Osteoblast (primary cell): ENCODE measurements at regions not wholly inside any gene's neighbourhood (a gene's known extent, or its start where the extent isn't known, plus 50 kb on each side); places are given as distances from the start of the nearest gene placed in this dataset.

ENCODE experiments used
- DNase-seq: peaks from one replicate; pipeline ENCODE4 v3.0.0; 2011; ENCODE audit warnings: low spot score, mixed read lengths; ENCODE audit not compliant: insufficient read length; ENCODE audit errors: missing footprints
- H2AFZ ChIP-seq: 2 replicates; pipeline ENCODE4 v1.6.0; 2011; ENCODE audit warnings: mild to moderate bottlenecking, low read length
- H3K27ac ChIP-seq: 2 replicates; pipeline ENCODE4 v1.5.1; 2011; ENCODE audit warnings: mild to moderate bottlenecking, low read depth, low read length, moderate library complexity
- H3K27me3 ChIP-seq: 2 replicates; pipeline ENCODE4 v1.6.0; 2012; ENCODE audit warnings: mild to moderate bottlenecking, control low read depth, inconsistent platforms, low read length, moderate library complexity; ENCODE audit not compliant: insufficient read depth
- H3K36me3 ChIP-seq: 2 replicates; pipeline ENCODE4 v1.5.1; 2011; ENCODE audit warnings: mild to moderate bottlenecking, low read length, control low read depth, moderate library complexity; ENCODE audit not compliant: insufficient read depth
- H3K4me1 ChIP-seq: 2 replicates; pipeline ENCODE4 v1.5.1; 2011; ENCODE audit warnings: mild to moderate bottlenecking, low read length, control low read depth, moderate library complexity; ENCODE audit not compliant: insufficient read depth
- H3K4me2 ChIP-seq: 2 replicates; pipeline ENCODE4 v1.6.0; 2011; ENCODE audit warnings: mild to moderate bottlenecking, low read length; ENCODE audit not compliant: insufficient read depth
- H3K4me3 ChIP-seq: fragments of 200-600 bp; sonication (generic); 3 replicates; pipeline ENCODE4 v1.5.1; 2012; ENCODE audit warnings: mild to moderate bottlenecking, low read length, inconsistent platforms; ENCODE audit not compliant: insufficient read depth
- H3K79me2 ChIP-seq: 2 replicates; pipeline ENCODE4 v1.6.0; 2012; ENCODE audit warnings: mild to moderate bottlenecking, low read length, control low read depth, inconsistent platforms; ENCODE audit not compliant: insufficient read depth
- H3K9me3 ChIP-seq: 2 replicates; pipeline ENCODE4 v1.5.1; 2011; ENCODE audit warnings: low read depth, low read length, control low read depth
- H4K20me1 ChIP-seq: 2 replicates; pipeline ENCODE4 v1.6.0; 2012; ENCODE audit warnings: mild to moderate bottlenecking, low read length, control low read depth; ENCODE audit not compliant: insufficient read depth
- TF ChIP-seq, protein P1 (sequence below): IDR thresholded peaks from 2 replicates; pipeline ENCODE4 v1.5.1; 2011; ENCODE audit warnings: mild to moderate bottlenecking, low read depth, low read length, moderate library complexity; ENCODE audit errors: extremely low read depth

DNA sequence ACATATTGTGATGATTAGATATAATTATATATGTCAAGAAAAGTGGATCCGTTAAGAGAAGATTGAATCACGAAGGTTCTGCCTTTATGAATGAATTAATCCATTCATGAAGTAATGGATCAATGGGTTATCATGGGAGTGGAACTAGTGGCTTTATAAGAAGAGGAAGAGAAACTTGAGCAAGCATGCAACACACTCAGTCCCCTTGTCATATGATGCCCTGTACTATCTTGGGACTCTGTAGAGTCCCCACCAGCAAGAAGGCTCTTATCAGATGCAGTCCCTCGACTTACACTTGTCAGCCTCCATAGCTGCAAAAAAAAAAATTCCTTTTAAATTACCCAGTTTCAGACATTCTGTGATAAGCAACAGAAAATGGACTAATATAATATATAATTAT, 301.9 kb downstream of the RAP2B start:
- Histone ChIP-seq H3K27me3 (no peaks in the 10 kb centered on the region), H3K79me2 (no peaks in the 10 kb centered on the region), H2AFZ (no peak overlapping the region), H3K9me3 (no peaks in the 10 kb centered on the region), H4K20me1 (no peaks in the 10 kb centered on the region), H3K4me3 (no peak overlapping the region), H3K36me3 (no peaks in the 10 kb centered on the region), H3K4me2 (no peak overlapping the region), H3K27ac (no peak overlapping the region), H3K4me1 (no peaks in the 10 kb centered on the region)
- DNase-seq: no peak
- TF ChIP-seq, protein P1, sequence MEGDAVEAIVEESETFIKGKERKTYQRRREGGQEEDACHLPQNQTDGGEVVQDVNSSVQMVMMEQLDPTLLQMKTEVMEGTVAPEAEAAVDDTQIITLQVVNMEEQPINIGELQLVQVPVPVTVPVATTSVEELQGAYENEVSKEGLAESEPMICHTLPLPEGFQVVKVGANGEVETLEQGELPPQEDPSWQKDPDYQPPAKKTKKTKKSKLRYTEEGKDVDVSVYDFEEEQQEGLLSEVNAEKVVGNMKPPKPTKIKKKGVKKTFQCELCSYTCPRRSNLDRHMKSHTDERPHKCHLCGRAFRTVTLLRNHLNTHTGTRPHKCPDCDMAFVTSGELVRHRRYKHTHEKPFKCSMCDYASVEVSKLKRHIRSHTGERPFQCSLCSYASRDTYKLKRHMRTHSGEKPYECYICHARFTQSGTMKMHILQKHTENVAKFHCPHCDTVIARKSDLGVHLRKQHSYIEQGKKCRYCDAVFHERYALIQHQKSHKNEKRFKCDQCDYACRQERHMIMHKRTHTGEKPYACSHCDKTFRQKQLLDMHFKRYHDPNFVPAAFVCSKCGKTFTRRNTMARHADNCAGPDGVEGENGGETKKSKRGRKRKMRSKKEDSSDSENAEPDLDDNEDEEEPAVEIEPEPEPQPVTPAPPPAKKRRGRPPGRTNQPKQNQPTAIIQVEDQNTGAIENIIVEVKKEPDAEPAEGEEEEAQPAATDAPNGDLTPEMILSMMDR: no peak

DNA sequence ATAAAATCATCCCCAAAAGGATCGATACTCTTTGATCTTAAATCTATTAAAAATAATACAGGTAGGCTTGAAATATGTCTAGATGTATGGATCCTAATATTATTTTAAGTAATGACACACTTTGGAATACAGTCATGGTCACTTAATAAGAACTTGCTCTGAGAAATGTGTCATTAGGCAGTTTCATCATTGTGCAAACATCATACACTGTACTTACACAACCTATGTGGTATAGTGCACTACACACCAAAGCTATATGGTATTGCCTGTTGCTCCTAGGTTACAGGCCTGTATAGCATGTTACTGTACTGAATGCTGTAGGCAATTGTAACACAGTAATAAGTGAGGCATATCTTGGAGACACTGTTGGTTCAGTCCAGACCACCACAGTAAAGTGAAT, 307.1 kb downstream of the RAP2B start:
- TF ChIP-seq, protein P1: no peak
- Histone ChIP-seq H3K4me1 (no peaks in the 10 kb centered on the region), H4K20me1 (no peaks in the 10 kb centered on the region), H3K4me2 (no peak overlapping the region), H3K36me3 (no peaks in the 10 kb centered on the region), H3K79me2 (no peaks in the 10 kb centered on the region), H3K27ac (no peak overlapping the region), H3K27me3 (no peaks in the 10 kb centered on the region), H3K4me3 (no peak overlapping the region), H3K9me3 (no peaks in the 10 kb centered on the region), H2AFZ (no peak overlapping the region)
- DNase-seq: no peak

DNA sequence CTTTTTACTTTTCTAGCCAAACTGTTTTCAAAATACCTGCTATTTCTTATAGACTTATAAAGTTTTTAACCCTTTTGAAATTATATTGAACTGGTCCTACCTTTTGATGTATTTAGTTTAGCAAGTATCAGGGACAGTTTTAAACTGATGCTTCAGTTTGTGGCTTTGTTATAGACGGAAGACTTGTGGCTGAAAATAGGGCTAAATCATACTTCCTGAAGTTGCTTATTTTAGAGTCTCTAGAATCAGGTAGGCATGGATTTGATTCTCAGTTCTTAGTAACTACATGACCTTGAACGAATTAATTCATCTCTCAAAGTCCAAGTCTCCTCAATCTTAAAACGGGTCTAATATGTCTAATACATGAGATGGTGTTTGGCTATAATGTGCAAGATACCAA, 322.8 kb downstream of the RAP2B start:
- Histone ChIP-seq H3K27me3 (no peaks in the 10 kb centered on the region), H4K20me1 (no peaks in the 10 kb centered on the region), H3K27ac (no peak overlapping the region), H2AFZ (no peak overlapping the region), H3K4me3 (no peak overlapping the region), H3K4me2 (no peak overlapping the region), H3K36me3 (no peaks in the 10 kb centered on the region), H3K9me3 (no peaks in the 10 kb centered on the region), H3K4me1 (no peaks in the 10 kb centered on the region), H3K79me2 (no peaks in the 10 kb centered on the region)
- TF ChIP-seq, protein P1: no peak
- DNase-seq: peak; percentile 17

DNA sequence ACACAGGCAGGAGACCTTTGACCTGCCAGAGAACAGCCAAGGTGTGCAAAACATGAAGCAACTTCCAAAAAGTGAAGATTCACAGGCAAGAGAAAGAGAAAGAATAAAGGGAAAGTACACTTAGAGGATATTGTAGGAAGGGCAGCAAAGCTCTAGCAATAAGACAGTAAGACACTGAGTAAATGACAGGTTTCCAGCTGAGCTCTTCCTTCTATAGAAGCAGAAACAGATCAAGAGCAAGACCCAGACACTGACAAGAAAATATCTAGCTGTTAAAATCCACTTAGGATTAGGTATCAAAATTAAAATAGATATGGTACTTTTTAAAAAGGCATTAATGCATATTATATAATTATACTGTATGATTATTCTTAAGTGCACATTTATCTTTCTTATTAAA, 333.4 kb downstream of the RAP2B start:
- no peaks in the 10 kb centered on the region for H3K27me3 ChIP-seq
- H3K9me3 ChIP-seq: no peaks in the 10 kb centered on the region
- TF ChIP-seq, protein P1: no peak
- no peaks in the 10 kb centered on the region for H3K79me2 ChIP-seq
- no peak overlapping the region for H2AFZ ChIP-seq
- no peaks in the 10 kb centered on the region for H3K36me3 ChIP-seq
- H3K4me1 ChIP-seq: no peaks in the 10 kb centered on the region
- H3K4me3 ChIP-seq: no peak overlapping the region
- no peaks in the 10 kb centered on the region for H4K20me1 ChIP-seq
- no peak overlapping the region for H3K27ac ChIP-seq
- H3K4me2 ChIP-seq: no peak overlapping the region
- DNase-seq: no peak
